Cardiac fibroblast (primary cell): ENCODE measurements at regions not wholly inside any gene's neighbourhood (a gene's known extent, or its start where the extent isn't known, plus 50 kb on each side); places are given as distances from the start of the nearest gene placed in this dataset.

Experiments
- DNase-seq, 2 donors: peaks; one replicate each; pipeline versions ENCODE4 v3.0.0 to v3.0.0-alpha.2; 2010; ENCODE audit warnings: low read depth in 2 of 2
- H3K4me3 ChIP-seq, 2 donors: replicated peaks in 1 of 2; 1 replicate in 1 of 2; 2 replicates in 1 of 2; pipeline ENCODE4 v1.5.1; 2011; ENCODE audit warnings: low read depth in 2 of 2, low read length in 2 of 2, mild to moderate bottlenecking in 2 of 2, moderate library complexity in 1 of 2
- CTCF ChIP-seq: IDR thresholded peaks from one replicate; pipeline ENCODE4 v1.5.1; 2011; ENCODE audit warnings: low read depth, mild to moderate bottlenecking, low read length, inconsistent platforms

GRCh38 chr11:15590132-15590531, 475.4 kb downstream of the INSC start:
- no peak for DNase-seq
- no peak overlapping the region for H3K4me3 ChIP-seq
- TF ChIP-seq CTCF: no peak

- no peak for TF ChIP-seq CTCF
- no peak for DNase-seq
- no peak overlapping the region for H3K4me3 ChIP-seq
Observed at GRCh38 chr11:15591112-15591537, 476.4 kb downstream of the INSC start.

- no peak for DNase-seq
- no peak for TF ChIP-seq CTCF
- H3K4me3 ChIP-seq: no peak overlapping the region
Observed at GRCh38 chr11:15594607-15595006, 479.9 kb downstream of the INSC start.

- no peak for DNase-seq
- TF ChIP-seq CTCF: no peak
- H3K4me3 ChIP-seq: no peak overlapping the region
Observed at GRCh38 chr11:15599376-15599775, 484.7 kb downstream of the INSC start.

GRCh38 chr11:15602047-15602446, 487.3 kb downstream of the INSC start:
- no peak overlapping the region for H3K4me3 ChIP-seq
- no peak for DNase-seq
- no peak for TF ChIP-seq CTCF

GRCh38 chr11:15602785-15603567, 488.3 kb downstream of the INSC start:
- no peak overlapping the region for H3K4me3 ChIP-seq
- no peak for DNase-seq
- no peak for TF ChIP-seq CTCF

- H3K4me3 ChIP-seq: no peak overlapping the region
- no peak for DNase-seq
- no peak for TF ChIP-seq CTCF
Observed at GRCh38 chr11:15605094-15605493, 490.4 kb downstream of the INSC start.
